Bone marrow (tissue), 2 donors: ENCODE measurements at regions not wholly inside any gene's neighbourhood (a gene's known extent, or its start where the extent isn't known, plus 50 kb on each side); places are given as distances from the start of the nearest gene placed in this dataset.

Experiments used
- DNase-seq, 2 donors: peaks; one replicate each; lab custom pipeline; 2025; lab: John Stamatoyannopoulos, UW

- DNase-seq, result no peak
Observed at GRCh38 chr6:25066593-25066992, 130.8 kb upstream of the RIPOR2 start.

- DNase-seq, result no peak
Observed at GRCh38 chr6:25068866-25069265, 133.1 kb upstream of the RIPOR2 start.

- DNase-seq, result peak; percentile 34 to 72
Observed at GRCh38 chr6:25070547-25071366, 135.0 kb upstream of the RIPOR2 start.

GRCh38 chr6:25078141-25078540, 142.4 kb upstream of the RIPOR2 start:
- DNase-seq, result no peak

GRCh38 chr6:25083784-25084507, 148.2 kb upstream of the RIPOR2 start:
- DNase-seq, result no peak

- DNase-seq, result no peak
Observed at GRCh38 chr6:25084508-25084833, 148.7 kb upstream of the RIPOR2 start.

- DNase-seq, result peak in 1 of 2 donors; percentile 87
Observed at GRCh38 chr6:25085756-25086155, 150.0 kb upstream of the RIPOR2 start.

- no peak for DNase-seq
Observed at GRCh38 chr6:25086500-25087091, 150.8 kb upstream of the RIPOR2 start.

GRCh38 chr6:25088513-25088912, 152.8 kb upstream of the RIPOR2 start:
- DNase-seq, result peak in 1 of 2 donors; percentile 12

- DNase-seq, result peak in 1 of 2 donors; percentile 35
Observed at GRCh38 chr6:25089442-25089841, 153.7 kb upstream of the RIPOR2 start.

GRCh38 chr6:25094726-25095125, 159.0 kb upstream of the RIPOR2 start:
- DNase-seq, result peak in 1 of 2 donors; percentile 93

GRCh38 chr6:25100288-25100687, 164.5 kb upstream of the RIPOR2 start:
- no peak for DNase-seq

- no peak for DNase-seq
Observed at GRCh38 chr6:25103603-25104002, 167.8 kb upstream of the RIPOR2 start.

- no peak for DNase-seq
Observed at GRCh38 chr6:25105070-25105925, 169.5 kb upstream of the RIPOR2 start.

GRCh38 chr6:25107218-25107617, 171.5 kb upstream of the RIPOR2 start:
- DNase-seq, result no peak

GRCh38 chr6:25111782-25112181, 167.4 kb upstream of the CARMIL1 start:
- no peak for DNase-seq

GRCh38 chr6:25112322-25112773, 166.8 kb upstream of the CARMIL1 start:
- no peak for DNase-seq

GRCh38 chr6:25113436-25113835, 165.7 kb upstream of the CARMIL1 start:
- DNase-seq, result no peak

GRCh38 chr6:25118038-25118437, 161.1 kb upstream of the CARMIL1 start:
- no peak for DNase-seq

- no peak for DNase-seq
Observed at GRCh38 chr6:25121186-25121585, 158.0 kb upstream of the CARMIL1 start.

- DNase-seq, result no peak
Observed at GRCh38 chr6:25122001-25122400, 157.2 kb upstream of the CARMIL1 start.

GRCh38 chr6:25122622-25123237, 156.4 kb upstream of the CARMIL1 start:
- DNase-seq, result no peak
